GM19468 (cell line): ENCODE measurements at regions not wholly inside any gene's neighbourhood (a gene's known extent, or its start where the extent isn't known, plus 50 kb on each side); places are given as distances from the start of the nearest gene placed in this dataset.
"Not testable (repeated sequence)": the region's sequence is repeated elsewhere in the genome, so short reads cannot be mapped to it uniquely, and the experiment has no call there.

Source experiments
- ATAC-seq: cut with Tn5 transposase; IDR thresholded peaks from one replicate; pipeline ENCODE4 v1.9.1; 2021; ENCODE audit warnings: mild to moderate bottlenecking, moderate library complexity, moderate number of reproducible peaks; ENCODE audit not compliant: unreplicated experiment; ENCODE audit errors: extremely low read depth

DNA sequence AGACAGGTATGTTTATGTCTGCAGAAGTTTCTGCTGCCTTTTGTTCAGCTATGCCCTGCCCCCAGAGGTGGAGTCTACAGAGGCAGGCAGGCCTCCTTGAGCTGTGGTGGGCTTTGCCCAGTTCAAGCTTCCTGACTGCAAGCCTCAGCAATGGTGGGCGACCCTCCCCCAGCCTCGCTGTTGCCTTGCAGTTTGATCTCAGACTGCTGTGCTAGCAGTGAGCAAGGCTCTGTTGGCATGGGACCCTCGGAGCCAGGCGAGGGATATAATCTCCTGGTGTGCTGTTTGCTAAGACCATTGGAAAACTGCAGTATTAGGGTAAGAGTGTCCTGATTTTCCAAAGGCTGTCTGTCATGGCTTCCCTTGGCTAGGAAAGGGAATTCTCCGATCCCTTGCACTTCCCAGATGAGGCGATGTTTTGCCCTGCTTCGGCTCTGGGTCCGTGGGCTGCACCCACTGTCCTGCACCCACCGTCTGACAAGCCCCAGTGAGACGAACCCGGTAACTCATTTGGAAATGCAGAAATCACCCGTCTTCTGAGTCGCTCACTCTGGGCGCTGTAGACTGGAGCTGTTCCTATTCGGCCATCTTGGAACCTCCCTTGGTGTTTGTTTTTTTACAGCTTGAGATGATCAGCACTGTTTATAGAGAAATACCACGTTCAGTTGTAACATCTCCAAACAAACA lies 2705.5 kb upstream of the PCDH20 start:
- ATAC-seq, result not testable (repeated sequence)

DNA sequence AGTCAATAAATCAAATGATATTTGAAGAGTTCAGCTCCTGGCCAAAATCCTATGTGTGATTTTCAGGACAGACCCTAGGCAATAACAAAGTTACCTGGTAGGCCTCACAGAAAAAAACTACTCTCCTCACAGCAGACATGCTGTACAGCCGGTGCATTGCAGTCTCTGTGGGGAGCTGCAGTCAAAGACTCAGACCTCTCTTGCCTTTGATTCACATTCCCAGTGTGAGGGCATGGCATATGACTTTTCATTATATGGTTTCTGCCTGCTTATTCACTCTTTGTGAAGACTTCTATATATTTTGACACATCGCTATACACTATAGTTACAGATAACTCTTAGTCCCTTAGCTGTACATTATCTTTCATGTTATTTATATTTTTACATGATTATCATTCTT lies 2684.3 kb upstream of the PCDH20 start:
- ATAC-seq, result no peak

DNA sequence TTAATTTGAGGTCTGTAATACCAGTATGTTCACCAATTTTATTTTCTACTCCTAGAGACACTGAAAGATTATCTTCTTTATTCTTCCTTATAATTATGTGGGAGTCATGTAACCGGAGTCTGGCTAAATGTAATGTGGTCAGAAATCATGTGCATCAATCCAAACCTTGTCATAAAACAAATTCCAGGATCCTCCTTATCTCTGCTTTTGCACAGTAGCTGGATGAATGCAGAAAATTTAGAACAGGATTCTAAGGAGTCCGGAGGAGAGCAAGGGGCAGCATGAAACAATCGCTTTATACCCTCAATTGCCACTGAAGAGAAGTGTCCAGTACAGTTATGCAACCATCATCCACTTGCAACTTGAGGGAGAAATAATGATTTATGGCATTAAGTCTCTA lies 2674.7 kb upstream of the PCDH20 start:
- ATAC-seq, result no peak

DNA sequence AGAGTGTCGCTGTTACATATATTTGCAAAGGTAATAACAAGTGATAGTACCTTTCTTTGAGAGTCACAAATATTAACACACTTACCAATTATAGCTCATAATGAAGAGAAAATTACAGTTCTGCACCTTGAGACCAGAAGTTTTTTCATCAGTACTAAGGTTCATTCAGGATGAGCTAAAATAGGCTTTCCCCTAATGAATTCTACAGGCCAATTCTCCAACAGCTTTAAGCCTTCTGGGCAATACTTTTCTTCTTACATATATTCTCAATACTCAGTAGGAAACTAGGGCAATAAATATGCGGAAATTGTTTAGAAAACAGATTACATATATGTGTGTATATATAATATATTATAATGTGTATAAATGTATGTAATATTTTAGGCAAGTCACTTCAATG lies 2672.8 kb upstream of the PCDH20 start:
- no peak for ATAC-seq

DNA sequence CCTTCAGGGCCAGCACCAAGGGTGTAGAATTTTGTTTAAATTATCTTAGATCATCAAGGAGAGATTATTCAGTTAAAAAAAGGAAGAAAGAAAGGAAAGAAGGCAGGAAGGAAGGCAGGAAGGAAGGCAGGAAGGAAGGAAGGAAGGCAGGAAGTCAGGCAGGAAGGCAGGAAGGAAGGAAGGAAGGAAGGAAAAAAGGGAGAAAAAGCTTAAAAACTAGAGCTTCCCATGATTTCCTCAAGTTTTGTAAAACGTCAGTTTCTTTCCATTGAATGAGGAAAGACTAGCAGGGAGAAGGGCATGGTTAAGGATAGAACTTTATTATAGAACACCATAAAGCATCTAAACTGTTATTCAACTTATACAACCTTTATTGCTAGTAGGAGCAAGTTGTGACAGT lies 2672.0 kb upstream of the PCDH20 start:
- no peak for ATAC-seq

DNA sequence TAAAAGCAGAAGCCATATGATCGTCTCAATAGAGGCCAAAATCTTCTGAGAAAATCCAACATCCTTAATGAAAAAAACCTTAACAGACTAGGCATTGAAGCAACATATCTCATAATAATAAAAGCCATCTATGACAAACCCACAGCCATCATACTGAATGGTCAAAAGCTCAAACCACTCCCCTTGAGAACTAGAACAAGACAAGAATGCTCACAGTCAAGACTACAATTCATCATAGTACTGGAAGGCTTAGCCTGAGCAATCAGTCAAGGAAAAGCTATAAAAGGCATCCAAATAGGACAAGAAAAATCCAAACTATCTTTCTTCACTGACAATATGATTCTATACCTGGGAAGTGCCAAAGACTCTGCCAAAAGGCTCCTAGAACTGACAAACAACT lies 2668.2 kb upstream of the PCDH20 start:
- ATAC-seq, result no peak

DNA sequence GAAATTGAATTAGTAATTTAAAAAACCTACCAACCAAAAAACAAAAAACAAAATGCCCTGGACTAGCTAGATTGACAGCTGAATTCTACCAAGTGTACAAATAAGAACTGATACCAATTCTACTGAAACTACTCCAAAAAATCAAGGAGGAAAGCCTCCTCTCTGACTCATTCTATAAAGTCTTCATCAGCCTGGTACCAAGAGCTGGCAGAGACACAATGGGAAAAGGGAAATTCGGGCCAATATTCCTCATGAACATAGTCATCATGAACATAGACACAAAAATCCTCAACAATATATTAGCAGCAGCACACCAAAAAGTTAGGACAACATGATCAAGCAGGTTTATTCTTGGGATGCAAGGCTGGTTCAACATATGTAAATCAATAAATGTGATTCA lies 2667.7 kb upstream of the PCDH20 start:
- ATAC-seq, result no peak

GRCh38 chr13:64078480-64078936 lies 2662.9 kb upstream of the PCDH20 start:
- ATAC-seq, result no peak

GRCh38 chr13:64078025-64078424 lies 2662.4 kb upstream of the PCDH20 start:
- no peak for ATAC-seq

GRCh38 chr13:64077132-64077835 lies 2661.6 kb upstream of the PCDH20 start:
- ATAC-seq, result not testable (repeated sequence)

DNA sequence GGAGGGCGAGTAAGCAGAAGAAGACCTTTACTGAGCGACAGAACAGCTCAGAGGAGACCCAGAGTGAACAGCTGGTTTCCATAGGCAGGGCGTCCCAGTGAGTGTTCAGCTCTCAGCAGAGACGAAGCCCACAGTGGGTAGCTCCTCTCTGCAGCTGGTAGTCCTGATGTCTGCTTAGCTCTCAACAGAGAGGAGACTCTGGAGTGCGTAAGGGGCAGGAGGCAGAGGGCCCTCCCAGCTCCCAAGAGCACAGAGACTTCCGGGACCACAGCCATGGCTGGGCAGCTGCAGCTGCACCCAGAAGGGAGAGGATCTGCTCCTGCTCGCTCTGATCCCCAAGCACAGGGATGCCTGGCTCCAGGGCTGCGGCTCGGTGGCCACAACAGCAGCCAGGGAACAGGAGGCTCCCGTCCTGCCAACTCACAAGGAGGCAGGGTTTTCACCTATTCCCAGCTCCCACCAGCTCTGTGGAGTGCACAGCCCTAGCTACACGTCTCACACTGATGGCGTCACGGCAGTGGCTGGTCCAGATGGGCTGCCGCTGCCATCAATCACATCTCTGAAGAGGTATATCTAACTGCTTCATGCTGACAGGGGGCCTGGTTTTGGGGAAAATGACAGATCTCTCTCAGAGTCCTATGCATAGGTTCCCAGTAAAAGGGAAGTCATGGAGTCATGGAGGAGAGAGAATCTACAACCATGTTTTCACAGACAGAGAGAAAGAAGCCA lies 2660.1 kb upstream of the PCDH20 start:
- ATAC-seq, result no peak

GRCh38 chr13:64074971-64075474 lies 2659.4 kb upstream of the PCDH20 start:
- no peak for ATAC-seq

DNA sequence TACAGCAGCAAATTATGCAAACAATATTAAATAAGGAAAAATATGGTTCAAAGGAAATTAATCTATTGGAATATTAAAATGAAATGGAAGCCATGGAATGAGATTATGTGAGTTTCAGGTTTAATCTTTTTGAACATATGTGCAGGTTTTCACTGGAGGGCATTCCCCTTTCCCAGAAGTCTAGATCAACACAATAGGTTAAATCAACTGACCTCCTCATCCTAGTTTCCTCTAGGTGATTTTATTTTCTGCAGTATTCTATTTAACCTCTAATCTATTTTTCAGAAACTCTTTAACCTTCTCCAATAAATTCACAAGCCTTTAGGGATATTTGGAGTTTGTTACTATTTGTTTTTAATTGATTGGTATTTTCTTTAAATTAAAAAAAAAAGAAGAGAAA lies 2657.6 kb upstream of the PCDH20 start:
- ATAC-seq, result no peak

DNA sequence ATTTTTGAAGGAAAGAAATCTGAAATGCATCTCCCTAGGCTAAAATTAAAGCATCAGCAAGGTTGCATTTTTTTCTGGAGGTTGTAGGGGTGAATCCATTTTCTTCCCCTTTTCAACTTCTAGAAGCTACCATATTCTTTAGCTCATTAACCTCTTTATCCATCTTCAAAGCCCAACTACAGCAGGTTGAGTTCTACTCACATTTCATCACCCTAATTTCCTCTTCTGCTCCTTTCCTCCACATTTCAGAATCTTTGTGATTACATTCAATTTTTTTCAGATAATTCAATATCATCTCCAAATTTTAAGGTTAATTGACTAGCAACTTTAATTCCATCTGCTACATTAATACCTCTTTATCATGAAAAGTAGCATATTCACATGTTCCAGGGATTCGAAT lies 2655.7 kb upstream of the PCDH20 start:
- ATAC-seq, result no peak

DNA sequence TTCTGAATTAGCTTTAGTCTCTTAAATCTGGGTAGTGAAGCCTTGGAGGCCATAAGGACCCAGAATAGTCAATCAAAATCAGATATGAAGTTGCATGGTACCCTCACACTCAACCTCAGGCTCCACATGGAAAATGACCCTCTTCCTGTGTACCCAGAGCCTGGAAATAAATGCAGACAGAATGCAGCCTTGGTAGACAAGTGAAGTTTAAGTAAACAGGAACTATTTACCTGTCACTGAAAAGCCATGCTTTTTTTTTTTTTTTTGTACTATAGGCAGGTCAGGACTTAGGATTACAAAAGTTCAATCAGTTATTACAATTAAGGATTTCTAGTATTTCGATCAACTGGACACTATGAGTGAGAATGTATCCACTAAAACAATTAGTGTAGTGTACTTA lies 2654.2 kb upstream of the PCDH20 start:
- ATAC-seq, result no peak

DNA sequence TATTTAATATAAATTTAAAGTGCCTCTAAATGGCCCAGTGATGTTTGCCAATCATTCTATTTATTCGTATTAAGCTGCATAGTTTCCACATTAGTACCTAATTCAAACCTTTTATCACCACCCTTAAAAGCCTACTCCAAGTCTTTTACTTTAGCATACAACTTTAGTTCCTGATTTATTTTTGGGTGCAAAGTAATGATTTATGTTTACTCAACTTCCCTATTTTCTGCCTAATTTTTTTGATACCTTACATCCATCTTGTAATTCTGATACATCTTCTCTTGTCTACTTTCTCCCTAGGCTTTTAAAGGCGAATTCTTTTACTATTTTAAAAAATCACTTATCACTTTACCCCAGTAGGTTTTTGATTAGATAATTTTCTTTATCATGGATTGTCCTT lies 2651.1 kb upstream of the PCDH20 start:
- ATAC-seq, result no peak

- ATAC-seq, result no peak
Observed at GRCh38 chr13:64061649-64062048, 2646.0 kb upstream of the PCDH20 start.

GRCh38 chr13:64057372-64058020 lies 2641.8 kb upstream of the PCDH20 start:
- ATAC-seq, result no peak

DNA sequence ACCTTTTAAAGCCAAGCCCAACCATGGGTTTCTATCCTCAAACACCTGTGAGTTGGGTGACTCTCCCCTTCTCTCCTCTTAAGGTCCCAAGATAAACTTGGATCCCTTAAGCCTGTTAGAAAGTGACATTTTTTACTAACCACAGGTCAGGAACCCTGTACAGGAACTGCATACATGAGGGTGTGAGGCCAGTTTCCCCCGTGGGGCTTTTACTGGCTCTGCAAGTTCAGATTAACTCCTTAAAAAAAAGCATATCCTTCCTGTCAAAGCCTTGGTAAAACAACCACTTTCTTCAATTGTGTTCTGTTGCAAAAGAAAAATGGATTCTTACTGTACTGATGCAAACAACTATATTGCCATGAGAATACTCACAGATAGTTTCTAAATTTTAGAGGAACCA lies 2638.7 kb upstream of the PCDH20 start:
- ATAC-seq, result no peak

DNA sequence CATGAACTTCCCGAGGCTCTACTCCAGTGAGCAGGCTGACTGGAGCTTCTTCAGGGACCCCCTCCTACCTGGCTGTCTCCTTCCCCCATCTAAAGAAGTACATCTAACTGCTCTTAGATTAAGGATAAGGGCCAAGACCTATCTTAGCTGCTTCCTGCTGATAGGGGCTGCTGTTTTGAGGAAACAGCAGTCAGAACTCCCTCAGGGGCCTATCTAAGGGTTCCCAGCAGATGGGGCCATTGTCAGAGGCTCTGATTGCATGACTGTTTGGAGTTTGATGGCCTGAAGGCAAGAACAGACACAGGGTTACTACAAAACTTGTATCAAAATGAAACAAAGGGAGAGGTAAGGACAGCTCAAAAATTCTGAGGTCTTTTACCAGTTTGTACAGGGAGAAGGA lies 2636.9 kb upstream of the PCDH20 start:
- no peak for ATAC-seq

DNA sequence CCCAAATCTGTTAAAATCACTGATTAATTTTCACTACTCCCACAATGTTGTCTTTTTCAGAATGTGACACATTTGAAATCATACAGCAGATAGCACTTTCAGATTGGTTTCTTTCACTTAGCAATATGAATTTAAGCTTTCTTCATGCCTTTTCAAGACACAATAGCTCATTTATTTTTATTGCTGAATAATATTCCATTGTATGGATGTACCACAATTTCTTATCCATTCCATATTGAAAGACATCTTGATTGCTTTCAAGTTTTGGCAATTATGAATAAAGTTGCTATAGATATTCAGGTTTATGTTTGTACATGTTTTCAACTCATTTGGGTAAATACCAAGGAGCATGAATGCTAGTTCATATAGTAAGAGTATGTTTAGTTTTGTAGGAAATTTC lies 2635.6 kb upstream of the PCDH20 start:
- no peak for ATAC-seq
